Neuron (in vitro differentiated cells): ENCODE measurements at regions not wholly inside any gene's neighbourhood (a gene's known extent, or its start where the extent isn't known, plus 50 kb on each side); places are given as distances from the start of the nearest gene placed in this dataset.

ENCODE experiments used
- H2AFZ ChIP-seq: one replicate; pipeline ENCODE4 v1.6.1; 2013; ENCODE audit warnings: low read depth, mild to moderate bottlenecking, inconsistent platforms, low read length, moderate library complexity
- H3K27me3 ChIP-seq: one replicate; pipeline ENCODE4 v1.6.1; 2013; ENCODE audit warnings: low read length; ENCODE audit not compliant: insufficient read depth
- H3K36me3 ChIP-seq: one replicate; pipeline ENCODE4 v1.6.1; 2013; ENCODE audit warnings: low read length; ENCODE audit not compliant: insufficient read depth
- H3K4me1 ChIP-seq: one replicate; pipeline ENCODE4 v1.6.1; 2013; ENCODE audit warnings: low read length; ENCODE audit not compliant: insufficient read depth
- H3K4me3 ChIP-seq: 2 replicates; pipeline ENCODE4 v1.5.1; 2013; ENCODE audit warnings: mild to moderate bottlenecking, low read length, moderate library complexity
- H3K9me3 ChIP-seq: one replicate; pipeline ENCODE4 v1.6.1; 2013; ENCODE audit warnings: low read length

DNA sequence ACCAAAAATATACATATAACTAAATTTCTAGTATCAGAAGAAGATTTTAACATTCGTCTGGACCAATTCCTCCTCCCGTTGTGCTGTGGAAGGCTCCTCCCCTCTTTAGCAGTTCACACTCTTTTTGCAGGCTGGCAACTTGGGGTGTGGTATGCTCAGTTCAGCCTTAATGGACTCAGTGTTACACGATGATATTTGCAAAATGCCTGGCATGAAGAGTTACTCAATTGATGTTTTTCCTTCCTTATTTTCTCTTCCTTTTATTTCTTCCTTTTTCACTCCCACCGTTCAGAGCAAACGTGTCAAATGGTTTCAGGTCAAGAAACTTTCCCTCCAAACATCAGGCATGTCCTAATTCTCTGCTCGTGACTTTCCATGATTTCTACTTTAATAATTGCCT is 248.3 kb downstream of the PHF14 start:
- no peaks in the 10 kb centered on the region for H3K9me3 ChIP-seq
- H2AFZ ChIP-seq: no peak overlapping the region
- peaks cover 10% of the 10 kb centered on the region for H3K4me1 ChIP-seq
- H3K36me3 ChIP-seq: no peaks in the 10 kb centered on the region
- H3K4me3 ChIP-seq: no peak overlapping the region
- H3K27me3 ChIP-seq: no peaks in the 10 kb centered on the region

DNA sequence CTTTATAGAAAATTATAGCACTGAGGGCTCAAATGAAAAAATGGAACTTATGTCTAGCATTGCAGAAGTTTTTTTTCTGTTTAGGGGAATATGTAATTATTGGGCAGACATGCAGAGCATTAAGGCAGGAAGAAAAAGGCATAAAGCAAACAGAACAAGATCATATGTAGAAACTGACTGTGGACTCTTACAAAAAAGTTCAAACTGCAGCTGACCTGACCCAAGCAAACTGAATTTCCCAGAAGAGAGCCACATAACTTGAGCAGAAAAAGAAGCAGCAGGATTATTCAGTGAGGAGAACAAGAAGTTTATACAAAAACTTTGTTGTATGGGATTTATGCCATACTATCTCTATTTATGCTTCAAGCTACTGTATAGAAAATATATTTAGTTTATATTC is 250.9 kb downstream of the PHF14 start:
- Histone ChIP-seq H2AFZ (no peak overlapping the region), H3K4me3 (no peak overlapping the region), H3K9me3 (no peaks in the 10 kb centered on the region), H3K4me1 (peaks cover 10% of the 10 kb centered on the region), H3K27me3 (no peaks in the 10 kb centered on the region), H3K36me3 (no peaks in the 10 kb centered on the region)

DNA sequence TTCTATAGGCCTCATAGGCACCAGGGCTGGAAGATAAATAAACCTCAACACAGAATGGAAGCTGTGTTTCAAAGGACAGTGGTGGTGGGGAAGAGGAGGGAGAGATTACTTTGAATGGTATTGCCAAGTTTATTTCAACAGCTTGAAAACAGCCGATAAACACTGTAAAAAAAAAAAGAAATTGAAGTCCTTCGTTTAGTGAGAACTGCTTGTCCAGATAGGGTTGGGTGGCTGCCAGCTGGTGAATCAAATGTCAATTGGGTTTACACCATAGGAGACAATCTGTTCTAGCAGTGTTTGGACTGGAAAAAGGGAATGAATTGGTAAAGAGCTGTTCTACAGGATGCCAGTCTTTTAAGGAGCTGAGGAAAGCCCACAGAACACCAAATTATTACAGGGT is 254.8 kb downstream of the PHF14 start:
- Histone ChIP-seq H3K36me3 (no peaks in the 10 kb centered on the region), H3K9me3 (no peaks in the 10 kb centered on the region), H3K27me3 (no peaks in the 10 kb centered on the region), H3K4me3 (no peak overlapping the region), H2AFZ (no peak overlapping the region), H3K4me1 (peaks cover 10% of the 10 kb centered on the region)

DNA sequence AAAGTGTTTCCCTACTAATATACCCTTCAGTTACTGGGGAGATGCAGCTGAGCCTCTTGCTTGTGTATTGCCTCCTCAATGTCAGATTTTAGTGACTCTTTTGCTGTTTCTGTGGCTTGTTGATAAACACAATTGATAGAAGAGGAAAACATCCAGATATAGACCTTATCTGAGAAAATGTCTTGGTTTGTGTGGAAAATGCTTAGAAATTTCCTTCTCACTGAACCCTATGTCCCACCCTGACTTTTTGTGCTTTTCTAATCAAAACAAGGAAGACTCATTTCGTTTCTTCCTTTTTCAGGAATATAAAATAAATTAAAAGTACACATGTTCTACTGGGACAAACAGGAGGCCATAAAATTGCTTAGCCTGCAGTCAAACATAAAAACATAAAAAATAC is 257.5 kb downstream of the PHF14 start:
- H3K9me3 ChIP-seq: no peaks in the 10 kb centered on the region
- H3K4me3 ChIP-seq: no peak overlapping the region
- H2AFZ ChIP-seq: no peak overlapping the region
- H3K27me3 ChIP-seq: no peaks in the 10 kb centered on the region
- no peaks in the 10 kb centered on the region for H3K4me1 ChIP-seq
- no peaks in the 10 kb centered on the region for H3K36me3 ChIP-seq

DNA sequence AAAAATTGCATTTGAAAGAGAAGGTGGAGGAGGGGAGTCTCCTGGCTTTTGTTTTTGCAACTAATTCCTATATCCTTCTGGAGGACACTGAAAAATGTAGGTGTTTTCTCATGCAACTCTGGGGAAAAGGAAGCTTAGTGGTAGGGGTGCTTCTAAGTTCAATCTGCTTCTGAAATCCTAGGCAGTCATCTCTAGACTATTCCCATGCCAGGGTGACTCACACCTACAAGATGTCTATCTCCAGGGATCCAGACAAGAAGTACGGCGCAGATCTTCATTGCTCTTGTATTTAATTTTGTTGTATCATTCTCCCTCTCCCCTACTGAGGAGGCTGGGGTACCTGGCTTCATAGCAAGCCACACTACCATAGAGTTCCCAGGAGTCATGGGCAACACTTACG is 258.8 kb downstream of the PHF14 start:
- H3K27me3 ChIP-seq: no peaks in the 10 kb centered on the region
- H3K4me1 ChIP-seq: no peaks in the 10 kb centered on the region
- no peaks in the 10 kb centered on the region for H3K36me3 ChIP-seq
- H3K9me3 ChIP-seq: no peaks in the 10 kb centered on the region
- H3K4me3 ChIP-seq: no peak overlapping the region
- no peak overlapping the region for H2AFZ ChIP-seq

DNA sequence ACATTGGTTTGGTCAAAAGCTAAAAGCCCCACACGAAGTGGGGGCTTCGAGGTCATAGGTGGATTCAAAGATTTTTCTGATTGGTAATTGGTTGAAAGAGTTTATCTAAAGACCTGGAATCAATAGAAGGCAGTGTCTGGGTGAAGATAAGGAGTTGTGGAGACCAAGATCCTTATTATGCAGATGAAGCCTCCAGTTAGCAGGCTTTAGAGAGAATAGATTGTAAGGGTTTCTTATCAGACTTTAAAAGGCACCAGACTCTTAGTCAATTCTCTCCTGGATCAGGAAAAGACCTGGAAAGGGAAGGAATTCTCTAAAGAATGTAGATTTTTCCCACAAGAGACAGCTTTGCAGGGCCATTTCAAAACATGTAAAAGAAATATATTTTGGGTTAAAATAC is 260.2 kb downstream of the PHF14 start:
- Histone ChIP-seq H3K9me3 (no peaks in the 10 kb centered on the region), H3K4me1 (no peaks in the 10 kb centered on the region), H3K4me3 (no peak overlapping the region), H3K36me3 (no peaks in the 10 kb centered on the region), H3K27me3 (no peaks in the 10 kb centered on the region), H2AFZ (no peak overlapping the region)

DNA sequence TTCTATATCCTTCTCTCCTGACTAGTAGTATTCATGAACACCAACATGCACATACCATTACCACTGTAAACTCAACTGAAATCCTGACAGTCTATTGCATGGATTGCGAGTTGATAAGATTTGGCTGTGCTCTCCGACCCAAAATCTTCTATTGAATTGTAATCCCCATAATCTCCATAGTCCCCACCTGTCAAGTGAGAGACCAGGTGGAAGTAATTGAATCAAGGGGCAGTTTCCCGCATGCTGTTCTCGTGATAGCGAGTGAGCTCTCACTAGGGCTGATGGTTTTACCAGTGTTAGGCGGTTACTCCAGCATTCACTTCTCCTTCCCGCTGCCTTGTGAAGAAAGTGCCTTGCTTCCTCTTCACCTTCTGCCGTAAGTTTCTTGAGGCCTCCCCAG is 261.8 kb downstream of the PHF14 start:
- Histone ChIP-seq H2AFZ (no peak overlapping the region), H3K4me3 (no peak overlapping the region), H3K9me3 (no peaks in the 10 kb centered on the region), H3K4me1 (no peaks in the 10 kb centered on the region), H3K36me3 (no peaks in the 10 kb centered on the region), H3K27me3 (no peaks in the 10 kb centered on the region)

DNA sequence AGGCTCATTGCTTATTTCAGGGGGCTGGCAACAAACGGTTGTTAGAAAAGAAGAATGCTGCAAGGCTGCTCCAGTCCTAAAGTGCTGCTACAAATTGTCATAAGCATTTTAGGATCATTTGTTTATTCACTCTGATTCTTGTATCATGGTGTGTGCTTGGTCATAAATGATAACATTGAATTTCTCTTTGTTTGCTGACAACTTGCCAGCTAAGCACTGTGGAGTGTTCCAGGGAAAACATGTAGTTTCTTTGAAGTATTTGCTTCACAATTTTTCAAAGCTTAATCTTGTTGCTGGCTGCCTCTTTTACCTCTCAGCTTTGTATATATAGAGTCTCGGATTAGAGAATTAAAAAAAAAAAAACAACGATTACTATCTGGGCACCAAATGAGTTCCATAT is 263.0 kb downstream of the PHF14 start:
- Histone ChIP-seq H3K36me3 (no peaks in the 10 kb centered on the region), H2AFZ (no peak overlapping the region), H3K27me3 (no peaks in the 10 kb centered on the region), H3K4me1 (no peaks in the 10 kb centered on the region), H3K9me3 (no peaks in the 10 kb centered on the region), H3K4me3 (no peak overlapping the region)

DNA sequence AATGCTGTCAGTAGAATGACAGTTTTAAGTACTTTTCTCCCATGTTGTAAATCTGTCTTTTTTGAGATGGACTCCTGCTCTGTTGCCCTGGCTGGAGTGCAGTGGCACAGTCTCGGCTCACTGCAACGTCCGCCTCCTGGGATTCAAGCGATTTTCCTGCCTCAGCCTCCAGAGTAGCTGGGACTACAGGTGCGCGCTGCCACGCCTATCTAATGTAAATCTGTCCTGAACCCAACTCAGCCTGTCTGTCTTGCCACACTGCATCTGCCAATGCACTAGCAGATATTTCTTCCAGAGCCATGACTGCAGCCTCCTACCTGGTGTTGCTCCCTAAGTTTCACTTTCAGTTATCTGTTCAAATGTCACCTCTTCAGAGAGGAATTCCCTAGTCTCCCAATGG is 264.1 kb downstream of the PHF14 start:
- H3K4me3 ChIP-seq: no peak overlapping the region

DNA sequence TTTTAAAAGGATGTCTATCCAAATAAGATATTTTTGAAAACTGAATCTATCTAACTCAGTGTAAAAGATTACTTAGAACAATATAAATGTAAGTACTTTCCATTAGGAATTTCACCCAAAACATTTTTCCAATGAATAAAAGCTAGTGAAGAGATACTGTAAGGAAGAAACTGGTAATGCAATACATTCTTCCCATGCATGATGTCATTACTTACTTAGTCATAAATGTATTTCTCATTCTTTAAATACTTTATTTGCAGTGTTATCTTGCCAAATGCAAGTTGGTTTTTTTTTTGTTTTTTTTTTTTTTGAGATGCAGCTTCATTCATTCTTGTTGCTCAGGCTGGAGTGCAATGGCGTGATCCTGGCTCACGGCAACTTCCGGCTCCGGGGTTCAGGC is 265.6 kb downstream of the PHF14 start:
- Histone ChIP-seq H3K27me3 (no peaks in the 10 kb centered on the region), H3K36me3 (no peaks in the 10 kb centered on the region), H3K4me3 (no peak overlapping the region), H3K9me3 (no peaks in the 10 kb centered on the region), H2AFZ (no peak overlapping the region), H3K4me1 (no peaks in the 10 kb centered on the region)

More for the DNA sequence above, 264.1 kb downstream of the PHF14 start:
- Histone ChIP-seq H3K4me1 (no peaks in the 10 kb centered on the region), H3K9me3 (no peaks in the 10 kb centered on the region), H3K27me3 (no peaks in the 10 kb centered on the region), H2AFZ (no peak overlapping the region), H3K36me3 (no peaks in the 10 kb centered on the region)

DNA sequence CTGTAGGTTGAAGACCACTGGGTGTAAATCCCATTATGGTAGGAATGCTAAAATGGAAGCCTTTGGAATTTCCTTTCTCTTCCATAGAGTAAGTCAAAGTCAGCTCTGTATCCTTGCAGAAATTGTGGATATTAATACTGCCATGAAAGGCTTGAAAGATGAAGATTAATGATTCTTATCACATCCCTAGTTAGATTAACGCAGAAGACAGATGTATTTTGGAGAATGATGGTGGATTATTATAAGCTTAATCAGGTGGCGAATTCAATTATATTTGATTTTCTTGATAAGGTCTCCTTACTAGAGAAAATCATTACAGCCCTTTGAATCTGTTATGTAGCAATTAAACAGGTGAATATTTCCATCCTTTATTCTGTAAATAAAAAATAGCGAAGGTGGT is 270.1 kb downstream of the PHF14 start:
- Histone ChIP-seq H3K4me3 (no peak overlapping the region), H3K4me1 (no peaks in the 10 kb centered on the region), H3K27me3 (no peaks in the 10 kb centered on the region), H3K36me3 (no peaks in the 10 kb centered on the region), H2AFZ (peak overlapping the region; percentile 36), H3K9me3 (no peaks in the 10 kb centered on the region)

DNA sequence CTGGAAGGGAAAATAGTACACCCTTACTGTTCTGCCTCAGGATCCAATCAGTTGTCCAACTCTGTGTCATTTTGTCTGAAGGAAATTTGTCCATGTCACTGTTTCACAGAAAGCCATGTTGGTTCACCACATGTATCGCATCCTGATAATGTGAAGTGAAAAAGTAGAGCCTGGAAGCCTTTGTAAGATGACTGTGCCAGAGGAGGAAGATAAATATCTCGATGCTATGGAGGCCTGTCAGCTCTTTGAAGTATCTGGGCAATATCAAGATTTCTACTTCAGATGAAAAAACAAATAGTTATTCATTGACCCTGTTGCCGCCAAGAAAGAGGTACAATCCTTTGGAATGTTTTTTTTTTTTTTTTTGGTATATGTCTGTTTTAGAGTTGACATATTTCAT is 270.5 kb downstream of the PHF14 start:
- Histone ChIP-seq H3K4me1 (no peaks in the 10 kb centered on the region), H3K27me3 (no peaks in the 10 kb centered on the region), H3K4me3 (no peak overlapping the region), H3K9me3 (no peaks in the 10 kb centered on the region), H2AFZ (peak overlapping the region; percentile 36), H3K36me3 (no peaks in the 10 kb centered on the region)

DNA sequence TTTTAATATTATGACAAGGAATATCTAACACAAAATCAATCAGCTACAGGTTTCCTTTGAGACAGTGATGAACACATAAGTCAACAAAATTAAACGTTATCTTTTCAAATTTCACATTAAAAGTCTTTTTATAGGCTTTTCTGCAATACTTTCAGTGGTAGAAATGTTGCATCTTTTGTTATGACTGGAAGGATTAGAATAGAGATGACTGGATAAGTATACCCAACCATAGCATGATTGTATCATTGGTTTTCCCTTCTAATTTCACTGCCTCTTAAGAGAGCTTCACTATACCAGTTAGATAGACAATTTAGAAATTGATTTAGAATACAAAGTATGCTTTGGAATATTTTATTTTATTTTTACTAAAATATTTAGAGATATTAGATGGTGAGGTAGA is 273.9 kb downstream of the PHF14 start:
- H2AFZ ChIP-seq: no peak overlapping the region
- H3K4me1 ChIP-seq: no peaks in the 10 kb centered on the region
- no peaks in the 10 kb centered on the region for H3K36me3 ChIP-seq
- H3K27me3 ChIP-seq: no peaks in the 10 kb centered on the region
- no peaks in the 10 kb centered on the region for H3K9me3 ChIP-seq
- H3K4me3 ChIP-seq: no peak overlapping the region

DNA sequence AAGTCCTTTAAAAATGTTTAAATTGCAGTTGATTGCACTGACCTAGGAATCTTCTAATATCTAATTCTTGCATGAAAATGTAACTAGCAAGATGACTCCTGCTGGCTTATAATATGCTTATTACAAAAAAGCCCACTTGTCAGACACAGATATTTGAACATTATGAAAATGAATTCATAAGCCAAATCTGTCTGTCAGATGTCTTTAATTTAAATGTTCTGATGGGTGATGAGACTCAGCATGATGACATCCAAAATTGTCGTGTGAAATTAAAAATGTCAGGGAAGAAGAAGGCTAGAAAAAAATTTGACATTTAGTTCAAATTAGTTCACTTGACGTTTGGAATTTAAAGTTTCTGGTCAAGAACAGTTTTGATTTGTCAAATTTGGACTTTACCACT is 277.8 kb downstream of the PHF14 start:
- H2AFZ ChIP-seq: no peak overlapping the region
- no peaks in the 10 kb centered on the region for H3K4me1 ChIP-seq
- no peaks in the 10 kb centered on the region for H3K27me3 ChIP-seq
- H3K36me3 ChIP-seq: no peaks in the 10 kb centered on the region
- no peaks in the 10 kb centered on the region for H3K9me3 ChIP-seq
- no peak overlapping the region for H3K4me3 ChIP-seq
